Parathyroid adenoma (tissue), 2 donors: ENCODE measurements at regions not wholly inside any gene's neighbourhood (a gene's known extent, or its start where the extent isn't known, plus 50 kb on each side); places are given as distances from the start of the nearest gene placed in this dataset.

Experiments
- H2AFZ ChIP-seq: fragments of 300-600 bp; sonication (generic); one replicate; pipeline ENCODE4 v1.7.0; 2017; ENCODE audit warnings: antibody characterized with exemption, mild to moderate bottlenecking
- H3K27ac ChIP-seq: fragments of 300-600 bp; sonication (generic); one replicate; pipeline ENCODE4 v1.7.0; 2017
- H3K27me3 ChIP-seq: fragments of 300-600 bp; sonication (generic); one replicate; pipeline ENCODE4 v1.7.0; 2017; ENCODE audit warnings: low read length; ENCODE audit not compliant: control insufficient read depth, insufficient read depth
- H3K36me3 ChIP-seq: fragments of 300-600 bp; sonication (generic); one replicate; pipeline ENCODE4 v1.7.0; 2017; ENCODE audit warnings: low read length; ENCODE audit not compliant: control insufficient read depth, insufficient read depth
- H3K4me1 ChIP-seq: fragments of 300-600 bp; sonication (generic); one replicate; pipeline ENCODE4 v1.7.0; 2017; ENCODE audit warnings: control low read depth
- H3K4me2 ChIP-seq: fragments of 300-600 bp; sonication (generic); one replicate; pipeline ENCODE4 v1.7.0; 2017; ENCODE audit warnings: low read length
- H3K4me3 ChIP-seq: fragments of 300-600 bp; sonication (generic); one replicate; pipeline ENCODE4 v1.7.0; 2017; ENCODE audit warnings: low read depth, low read length
- H3K79me2 ChIP-seq: fragments of 300-600 bp; sonication (generic); one replicate; pipeline ENCODE4 v1.7.0; 2017; ENCODE audit warnings: control low read depth
- H3K9ac ChIP-seq: fragments of 300-600 bp; sonication (generic); one replicate; pipeline ENCODE4 v1.7.0; 2017; ENCODE audit warnings: mild to moderate bottlenecking
- H3K9me3 ChIP-seq: fragments of 300-600 bp; sonication (generic); one replicate; pipeline ENCODE4 v1.7.0; 2017; ENCODE audit warnings: low read length; ENCODE audit not compliant: control insufficient read depth
- CTCF ChIP-seq: fragments of 300-600 bp; sonication (generic); IDR thresholded peaks from one replicate; pipeline ENCODE4 v1.7.0; 2017; ENCODE audit warnings: antibody characterized with exemption, mild to moderate bottlenecking
- donor health status: primary hyperparathyroidism.

GRCh38 chr6:120320481-120321162, 971.1 kb upstream of the MAN1A1 start:
- Histone ChIP-seq H3K9ac (no peak overlapping the region), H3K4me2 (no peak overlapping the region), H2AFZ (no peak overlapping the region), H3K9me3 (no peaks in the 10 kb centered on the region), H3K79me2 (no peaks in the 10 kb centered on the region), H3K4me1 (no peaks in the 10 kb centered on the region), H3K27ac (no peak overlapping the region), H3K27me3 (no peaks in the 10 kb centered on the region), H3K4me3 (no peak overlapping the region), H3K36me3 (no peaks in the 10 kb centered on the region)
- TF ChIP-seq CTCF: no peak

- H3K27me3 ChIP-seq: no peaks in the 10 kb centered on the region
- no peak overlapping the region for H2AFZ ChIP-seq
- H3K9ac ChIP-seq: no peak overlapping the region
- no peaks in the 10 kb centered on the region for H3K79me2 ChIP-seq
- no peaks in the 10 kb centered on the region for H3K36me3 ChIP-seq
- no peak overlapping the region for H3K4me2 ChIP-seq
- no peak overlapping the region for H3K27ac ChIP-seq
- H3K9me3 ChIP-seq: no peaks in the 10 kb centered on the region
- TF ChIP-seq CTCF: no peak
- no peaks in the 10 kb centered on the region for H3K4me1 ChIP-seq
- no peak overlapping the region for H3K4me3 ChIP-seq
Observed at GRCh38 chr6:120304223-120304622, 954.7 kb upstream of the MAN1A1 start.

- no peak overlapping the region for H3K9ac ChIP-seq
- TF ChIP-seq CTCF: no peak
- H3K4me2 ChIP-seq: no peak overlapping the region
- H3K9me3 ChIP-seq: no peaks in the 10 kb centered on the region
- H2AFZ ChIP-seq: no peak overlapping the region
- H3K4me3 ChIP-seq: no peak overlapping the region
- H3K79me2 ChIP-seq: no peaks in the 10 kb centered on the region
- no peaks in the 10 kb centered on the region for H3K4me1 ChIP-seq
- H3K27ac ChIP-seq: no peak overlapping the region
- no peaks in the 10 kb centered on the region for H3K36me3 ChIP-seq
- no peaks in the 10 kb centered on the region for H3K27me3 ChIP-seq
Observed at GRCh38 chr6:120303527-120303926, 954.0 kb upstream of the MAN1A1 start.

- Histone ChIP-seq H3K36me3 (no peaks in the 10 kb centered on the region), H3K4me2 (no peak overlapping the region), H3K79me2 (no peaks in the 10 kb centered on the region), H3K27ac (no peak overlapping the region), H3K9ac (no peak overlapping the region), H3K4me1 (no peaks in the 10 kb centered on the region), H3K4me3 (no peak overlapping the region), H2AFZ (no peak overlapping the region), H3K27me3 (no peaks in the 10 kb centered on the region), H3K9me3 (no peaks in the 10 kb centered on the region)
- no peak for TF ChIP-seq CTCF
Observed at GRCh38 chr6:120302041-120302440, 952.5 kb upstream of the MAN1A1 start.

- H3K9me3 ChIP-seq: peaks cover 4% of the 10 kb centered on the region
- no peaks in the 10 kb centered on the region for H3K27me3 ChIP-seq
- no peak overlapping the region for H3K27ac ChIP-seq
- no peak for TF ChIP-seq CTCF
- H2AFZ ChIP-seq: no peak overlapping the region
- H3K79me2 ChIP-seq: no peaks in the 10 kb centered on the region
- H3K4me2 ChIP-seq: no peak overlapping the region
- H3K4me3 ChIP-seq: no peak overlapping the region
- H3K4me1 ChIP-seq: no peaks in the 10 kb centered on the region
- H3K9ac ChIP-seq: no peak overlapping the region
- H3K36me3 ChIP-seq: no peaks in the 10 kb centered on the region
Observed at GRCh38 chr6:120290964-120291363, 941.4 kb upstream of the MAN1A1 start.
